ENCODE measurements at regions not wholly inside any gene's neighbourhood (a gene's known extent, or its start where the extent isn't known, plus 50 kb on each side); places are given as distances from the start of the nearest gene placed in this dataset.

GRCh38 chr2:207449642-207450165 is 80.1 kb upstream of the CREB1 start:
- DNase-seq (ENCODE audit: low read depth, low spot score) = no peak

- no peak for DNase-seq (ENCODE audit: low read depth, low spot score)
Observed at GRCh38 chr2:207450186-207450585, 79.6 kb upstream of the CREB1 start.

GRCh38 chr2:207458582-207458981 is 71.2 kb upstream of the CREB1 start:
- no peak for DNase-seq (ENCODE audit: low read depth, low spot score)

GRCh38 chr2:207459990-207460757 is 69.6 kb upstream of the CREB1 start:
- DNase-seq (ENCODE audit: low read depth, low spot score) = no peak

- DNase-seq (ENCODE audit: low read depth, low spot score) = no peak
Observed at GRCh38 chr2:207463433-207463832, 66.3 kb upstream of the CREB1 start.

GRCh38 chr2:207464007-207464406 is 65.8 kb upstream of the CREB1 start:
- DNase-seq (ENCODE audit: low read depth, low spot score) = no peak

GRCh38 chr2:207465894-207466293 is 63.9 kb upstream of the CREB1 start:
- no peak for DNase-seq (ENCODE audit: low read depth, low spot score)

GRCh38 chr2:207467716-207468347 is 61.9 kb upstream of the CREB1 start:
- peak; percentile 47 for DNase-seq (ENCODE audit: low read depth, low spot score)

- DNase-seq (ENCODE audit: low read depth, low spot score) = no peak
Observed at GRCh38 chr2:207468488-207468887, 61.3 kb upstream of the CREB1 start.

- DNase-seq (ENCODE audit: low read depth, low spot score) = no peak
Observed at GRCh38 chr2:207469451-207469850, 60.3 kb upstream of the CREB1 start.

- no peak for DNase-seq (ENCODE audit: low read depth, low spot score)
Observed at GRCh38 chr2:207469943-207470729, 59.6 kb upstream of the CREB1 start.

- DNase-seq (ENCODE audit: low read depth, low spot score) = no peak
Observed at GRCh38 chr2:207471261-207471660, 58.5 kb upstream of the CREB1 start.

GRCh38 chr2:207472343-207473048 is 57.3 kb upstream of the CREB1 start:
- no peak for DNase-seq (ENCODE audit: low read depth, low spot score)

- DNase-seq (ENCODE audit: low read depth, low spot score) = peak; percentile 90
Observed at GRCh38 chr2:207473049-207473930, 56.5 kb upstream of the CREB1 start.

- no peak for DNase-seq (ENCODE audit: low read depth, low spot score)
Observed at GRCh38 chr2:207473931-207474235, 55.9 kb upstream of the CREB1 start.

GRCh38 chr2:207474863-207475485 is 54.8 kb upstream of the CREB1 start:
- DNase-seq (ENCODE audit: low read depth, low spot score) = peak; percentile 77

- no peak for DNase-seq (ENCODE audit: low read depth, low spot score)
Observed at GRCh38 chr2:207475546-207475945, 54.2 kb upstream of the CREB1 start.

- DNase-seq (ENCODE audit: low read depth, low spot score) = no peak
Observed at GRCh38 chr2:207477896-207478295, 51.9 kb upstream of the CREB1 start.

GRCh38 chr2:207478572-207478971 is 51.2 kb upstream of the CREB1 start:
- no peak for DNase-seq (ENCODE audit: low read depth, low spot score)

- DNase-seq (ENCODE audit: low read depth, low spot score) = peak; percentile 64
Observed at GRCh38 chr2:207479198-207479785, 50.5 kb upstream of the CREB1 start.
